ENCODE measurements at regions not wholly inside any gene's neighbourhood (a gene's known extent, or its start where the extent isn't known, plus 50 kb on each side); places are given as distances from the start of the nearest gene placed in this dataset.

- TF ChIP-seq POLR2AphosphoS5 (IDR thresholded peaks at IDR 0.05; ENCODE audit: low read depth, low read length) (no peak), POLR2A (IDR thresholded peaks at IDR 0.05; ENCODE audit: low read depth, low read length) (no peak), TAF1 (IDR thresholded peaks at IDR 0.05; ENCODE audit: borderline replicate concordance, low read depth, low read length) (no peak)
Measured at GRCh38 chr3:177599326-177599725, 402.0 kb upstream of the TBL1XR1 start.
